Inferior parietal cortex (tissue), 1 donor: ENCODE measurements at regions not wholly inside any gene's neighbourhood (a gene's known extent, or its start where the extent isn't known, plus 50 kb on each side); places are given as distances from the start of the nearest gene placed in this dataset.

Experiments used
- DNase-seq: peaks from one replicate; pipeline ENCODE4 v3.0.0-alpha.2; 2016; ENCODE audit errors: extremely low spot score

DNA sequence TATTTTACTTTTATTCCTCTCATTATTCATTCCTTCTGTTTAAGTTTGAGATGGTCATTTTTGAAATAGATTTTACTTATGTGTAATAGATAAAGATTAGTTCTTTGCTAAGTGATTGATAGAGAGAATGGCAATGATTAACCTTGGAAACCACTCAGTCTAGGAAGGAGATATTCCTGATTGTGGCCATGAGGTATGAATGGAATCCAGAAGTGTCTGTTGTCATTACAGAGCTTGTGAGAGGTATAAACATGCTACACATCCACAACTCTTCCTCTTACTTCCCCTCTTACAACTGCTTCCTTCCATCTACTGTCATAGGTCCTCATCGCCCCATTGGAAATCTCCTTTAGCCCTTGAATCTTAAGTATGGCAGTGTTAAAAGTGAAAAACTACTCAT lies 988.8 kb upstream of the B3GALT2 start:
- no peak for DNase-seq

- DNase-seq, result no peak
Observed at GRCh38 chr1:194174528-194174927, 988.1 kb upstream of the B3GALT2 start.

DNA sequence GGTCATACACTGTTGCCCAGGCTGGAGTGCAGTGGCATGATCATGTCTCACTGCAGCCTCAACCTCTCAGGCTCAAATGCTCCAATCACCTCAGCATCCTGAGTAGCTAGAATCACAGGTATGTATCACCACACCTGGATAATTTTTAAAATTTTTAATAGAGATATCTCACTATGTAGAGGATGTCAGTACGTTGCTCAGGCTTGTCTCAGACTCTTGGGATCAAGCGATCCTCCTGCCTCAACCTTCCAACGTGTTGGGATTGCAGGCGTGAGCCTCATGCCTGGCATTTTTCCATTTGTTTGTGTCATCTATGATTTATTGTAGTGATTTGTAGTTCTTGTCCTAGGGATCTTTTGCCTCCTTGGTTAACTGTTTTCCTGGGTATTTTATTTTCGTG lies 985.2 kb upstream of the B3GALT2 start:
- DNase-seq, result no peak

- no peak for DNase-seq
Observed at GRCh38 chr1:194167956-194168640, 981.7 kb upstream of the B3GALT2 start.

GRCh38 chr1:194164755-194165154 lies 978.3 kb upstream of the B3GALT2 start:
- DNase-seq, result no peak

- DNase-seq, result no peak
Observed at GRCh38 chr1:194161591-194161990, 975.2 kb upstream of the B3GALT2 start.

DNA sequence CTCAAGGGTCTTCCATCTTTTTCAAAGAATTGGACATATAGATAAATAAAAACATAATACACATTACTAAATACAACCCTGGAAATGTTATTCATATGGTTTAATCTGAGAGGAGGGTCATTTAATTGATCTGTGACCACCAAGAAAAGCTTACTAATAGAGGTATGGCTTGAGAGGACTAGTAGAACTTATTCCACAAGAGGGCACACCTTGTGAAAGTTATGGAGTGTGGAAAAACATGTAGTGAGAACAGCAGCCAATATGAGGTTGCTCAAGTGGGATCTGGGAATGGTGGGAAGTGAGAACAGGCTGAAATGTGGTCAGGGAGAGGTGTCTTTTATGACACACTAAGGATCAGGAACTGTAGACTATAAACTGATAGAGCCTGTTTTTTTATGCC lies 973.5 kb upstream of the B3GALT2 start:
- no peak for DNase-seq

- no peak for DNase-seq
Observed at GRCh38 chr1:194155962-194156361, 969.5 kb upstream of the B3GALT2 start.

GRCh38 chr1:194151056-194151455 lies 964.6 kb upstream of the B3GALT2 start:
- no peak for DNase-seq

GRCh38 chr1:194150242-194150641 lies 963.8 kb upstream of the B3GALT2 start:
- DNase-seq, result no peak

GRCh38 chr1:194133152-194133551 lies 946.7 kb upstream of the B3GALT2 start:
- no peak for DNase-seq

GRCh38 chr1:194118086-194118485 lies 931.7 kb upstream of the B3GALT2 start:
- DNase-seq, result no peak

DNA sequence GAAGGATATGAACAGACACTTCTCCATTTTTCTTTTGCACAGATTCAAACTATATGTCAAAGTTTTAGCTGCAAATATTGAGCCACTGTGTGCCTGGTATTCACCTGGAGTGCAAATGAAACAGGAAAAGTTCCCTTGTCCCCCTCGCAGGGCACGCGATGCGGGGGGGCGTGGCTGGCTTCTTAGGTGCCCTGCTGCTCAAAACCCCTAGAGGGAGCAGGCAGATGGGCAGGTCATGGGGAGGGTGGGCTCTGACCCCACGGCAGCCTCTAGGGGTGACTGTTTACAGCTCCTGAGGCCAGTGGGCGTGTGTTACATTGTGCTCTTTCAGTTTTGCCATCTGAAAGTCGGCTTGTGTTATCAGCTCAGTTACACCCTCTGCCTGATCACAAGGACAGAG lies 931.2 kb upstream of the B3GALT2 start:
- no peak for DNase-seq

DNA sequence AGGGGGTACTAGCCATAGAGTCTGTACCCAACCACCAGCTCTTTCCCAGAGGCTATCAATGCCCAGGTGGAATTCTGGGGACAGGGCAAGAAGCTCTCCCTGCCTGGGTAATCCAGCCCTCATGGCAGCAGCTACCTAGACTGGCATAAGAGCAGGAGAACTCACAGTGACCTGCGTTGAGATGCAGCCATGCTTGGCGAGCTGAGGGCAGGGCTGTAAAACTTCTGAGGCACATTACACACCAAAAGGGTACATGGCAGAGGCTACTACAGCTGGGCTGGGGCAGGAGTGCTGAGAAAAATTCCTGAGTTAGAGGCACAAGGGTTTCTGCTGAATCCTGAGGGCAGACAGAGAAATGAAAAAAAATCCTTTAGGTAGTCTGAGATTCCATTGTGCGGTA lies 927.9 kb upstream of the B3GALT2 start:
- no peak for DNase-seq

DNA sequence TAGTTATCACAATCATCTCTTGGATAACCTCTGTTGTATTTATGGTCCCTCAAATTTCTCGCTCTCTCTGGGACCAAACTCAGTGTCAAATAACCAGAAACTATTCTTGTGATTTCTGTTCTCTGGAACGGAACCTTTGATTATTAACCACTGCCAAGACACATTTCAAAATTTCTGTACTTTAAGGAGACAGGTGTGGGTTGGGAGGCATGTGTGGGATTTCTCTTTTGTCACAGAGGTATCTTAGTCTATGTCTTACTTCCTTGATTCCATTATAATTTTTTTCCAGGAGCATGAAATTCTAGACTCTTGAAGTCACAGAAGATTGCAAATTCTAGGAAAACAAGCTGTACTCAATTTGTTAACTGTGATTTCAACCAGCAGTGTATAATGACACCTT lies 919.0 kb upstream of the B3GALT2 start:
- no peak for DNase-seq

- DNase-seq, result no peak
Observed at GRCh38 chr1:194104247-194104844, 917.9 kb upstream of the B3GALT2 start.

DNA sequence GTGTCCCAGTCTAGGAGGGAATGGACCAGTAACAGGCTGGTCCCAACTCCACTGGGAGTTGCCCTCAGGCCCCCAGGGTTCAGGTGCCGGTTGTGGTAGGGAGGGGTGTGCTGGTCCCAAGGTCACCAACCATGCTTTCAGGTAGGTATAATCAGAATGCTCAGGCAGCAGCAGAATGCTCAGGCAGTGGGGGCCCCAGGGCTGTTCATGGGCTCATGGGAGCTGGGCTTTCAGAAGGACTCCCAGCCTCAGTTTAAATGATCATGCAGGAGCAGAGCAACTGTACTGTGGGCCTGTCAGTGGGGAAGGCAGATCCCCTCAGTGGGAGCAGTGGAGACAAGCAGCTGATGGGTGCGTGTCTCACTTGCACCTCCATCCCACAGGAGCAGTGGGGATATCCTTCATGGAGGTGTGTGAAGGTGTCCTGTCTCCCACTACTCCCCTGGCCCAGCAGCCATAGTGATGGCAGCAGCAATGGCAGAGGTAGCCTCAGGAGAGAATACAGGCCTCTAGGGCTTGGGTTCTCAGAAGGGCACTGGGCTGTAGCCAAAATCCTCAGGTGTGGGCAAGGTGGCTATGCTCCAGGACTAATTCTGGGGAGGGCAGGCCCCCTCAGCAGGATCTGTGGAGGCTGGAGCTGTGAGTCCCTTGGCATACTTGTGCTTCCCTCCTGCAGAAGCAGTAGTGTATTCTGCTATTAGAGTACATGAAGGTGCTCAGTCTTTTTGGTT lies 917.3 kb upstream of the B3GALT2 start:
- DNase-seq, result no peak

- no peak for DNase-seq
Observed at GRCh38 chr1:194103101-194103500, 916.7 kb upstream of the B3GALT2 start.

GRCh38 chr1:194102607-194103006 lies 916.2 kb upstream of the B3GALT2 start:
- DNase-seq, result no peak

- DNase-seq, result no peak
Observed at GRCh38 chr1:194084755-194085154, 898.3 kb upstream of the B3GALT2 start.

- no peak for DNase-seq
Observed at GRCh38 chr1:194081444-194081843, 895.0 kb upstream of the B3GALT2 start.

DNA sequence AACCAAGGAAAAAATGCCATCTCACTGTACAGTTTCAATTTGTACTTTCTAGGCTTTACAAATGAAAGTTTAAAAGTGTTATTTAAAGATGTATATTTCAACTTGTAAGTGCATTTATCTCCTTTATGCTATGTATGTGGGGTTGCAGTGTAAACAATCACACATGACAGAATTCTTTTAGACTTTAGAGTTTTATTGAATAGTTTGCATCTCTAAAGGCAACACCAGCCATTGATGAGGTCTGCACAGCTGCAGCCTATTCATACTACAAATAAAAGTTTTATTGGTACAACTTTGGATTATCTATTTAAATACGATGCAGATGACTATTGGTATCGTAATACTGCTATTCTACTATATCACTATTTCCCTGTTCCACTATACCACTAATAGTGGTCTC lies 894.4 kb upstream of the B3GALT2 start:
- DNase-seq, result no peak

DNA sequence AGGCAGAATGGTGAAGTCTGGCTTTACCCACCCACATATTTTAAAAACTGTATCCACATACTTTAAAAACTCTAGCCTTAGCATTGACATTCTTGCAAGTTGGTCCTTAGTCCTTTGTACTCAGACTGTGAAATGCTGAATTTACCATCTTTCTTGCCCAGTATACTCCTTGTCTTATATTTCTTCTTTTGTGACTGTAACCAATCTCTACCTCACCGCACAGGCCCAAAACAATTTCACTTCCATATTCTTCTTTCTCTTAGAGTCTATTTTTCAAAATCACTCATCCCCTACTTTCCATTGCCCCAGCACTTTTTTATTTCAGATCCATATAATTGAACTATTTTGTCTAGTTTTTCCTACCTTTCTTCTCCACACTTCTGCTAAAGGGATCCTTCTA lies 892.4 kb upstream of the B3GALT2 start:
- no peak for DNase-seq
